H54 (cell line): ENCODE measurements at regions not wholly inside any gene's neighbourhood (a gene's known extent, or its start where the extent isn't known, plus 50 kb on each side); places are given as distances from the start of the nearest gene placed in this dataset.
"Not testable (repeated sequence)": the region's sequence is repeated elsewhere in the genome, so short reads cannot be mapped to it uniquely, and the experiment has no call there.

Experiments used
- DNase-seq: peaks from one replicate; pipeline ENCODE4 v3.0.0; 2011; ENCODE audit warnings: low spot score, mixed read lengths; ENCODE audit not compliant: insufficient read length
- FAIRE-seq: peaks from 3 replicates; lab custom pipeline; 2011; peaks lifted over from hg19 to GRCh38; lab: Jason Lieb, UNC
- POLR2A ChIP-seq: IDR thresholded peaks from 2 replicates; pipeline ENCODE4 v1.6.1; 2011; ENCODE audit warnings: low read depth, mild to moderate bottlenecking, low read length

DNA sequence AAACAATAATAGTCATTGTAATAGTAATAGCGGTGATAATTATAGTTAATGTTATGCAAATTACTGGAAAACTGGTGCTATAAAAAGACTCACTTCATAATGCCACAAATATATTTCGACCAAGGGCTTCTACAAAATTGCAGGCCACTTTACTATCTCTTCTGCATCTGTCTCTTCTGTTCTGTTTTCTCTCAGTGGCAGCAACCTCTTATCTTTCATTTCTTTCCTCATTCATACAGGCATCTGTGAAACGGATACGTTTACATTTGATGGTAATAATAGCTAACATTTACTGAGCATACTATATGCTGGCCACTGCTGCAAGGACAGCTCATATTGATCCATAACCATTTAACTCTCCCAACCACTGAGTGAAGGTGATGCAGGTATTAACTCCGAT, 537.4 kb upstream of the PFKP start:
- DNase-seq: no peak
- TF ChIP-seq POLR2A: no peak
- FAIRE-seq: no peak

DNA sequence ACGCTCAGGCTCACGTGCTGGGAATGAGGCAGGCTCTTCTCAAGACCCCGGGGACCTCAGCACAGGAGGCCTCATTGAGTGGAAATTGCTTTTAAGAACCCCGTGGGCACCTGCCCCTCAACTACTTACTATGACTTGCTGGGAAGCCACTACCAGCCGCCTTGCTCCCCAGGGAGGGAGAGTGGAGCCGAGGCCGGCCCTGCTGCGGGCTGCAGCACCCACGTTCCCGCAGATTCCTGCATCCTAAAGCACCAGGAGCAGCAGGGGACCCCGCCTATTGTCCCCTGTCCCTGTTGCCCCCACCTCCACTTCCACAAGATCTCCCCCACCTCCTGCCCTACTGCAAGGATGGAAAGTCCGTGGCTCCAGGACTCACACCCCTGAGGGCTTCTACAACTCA, 541.6 kb upstream of the PFKP start:
- TF ChIP-seq POLR2A: no peak
- FAIRE-seq (no peak), DNase-seq (no peak)

DNA sequence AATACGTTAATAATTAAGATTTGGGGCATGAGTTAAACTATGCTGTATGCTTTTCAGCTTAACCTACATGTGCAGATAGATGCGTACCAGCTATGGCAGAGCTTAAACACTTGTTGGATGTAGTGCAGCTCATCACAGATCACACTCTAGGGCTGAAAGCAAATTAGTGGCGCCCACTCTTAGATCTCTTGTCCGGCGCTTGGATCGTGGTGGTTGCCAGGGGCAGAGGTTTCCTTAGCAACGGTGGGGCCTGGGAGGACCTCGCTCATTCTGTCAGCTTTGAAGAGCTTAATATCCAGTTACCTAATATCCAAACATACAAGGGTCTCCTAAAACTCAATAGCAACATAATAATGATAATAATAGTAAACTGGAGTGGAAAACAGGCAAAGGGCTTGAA, 548.2 kb upstream of the PFKP start:
- DNase-seq (no peak), FAIRE-seq (no peak)
- no peak for TF ChIP-seq POLR2A

DNA sequence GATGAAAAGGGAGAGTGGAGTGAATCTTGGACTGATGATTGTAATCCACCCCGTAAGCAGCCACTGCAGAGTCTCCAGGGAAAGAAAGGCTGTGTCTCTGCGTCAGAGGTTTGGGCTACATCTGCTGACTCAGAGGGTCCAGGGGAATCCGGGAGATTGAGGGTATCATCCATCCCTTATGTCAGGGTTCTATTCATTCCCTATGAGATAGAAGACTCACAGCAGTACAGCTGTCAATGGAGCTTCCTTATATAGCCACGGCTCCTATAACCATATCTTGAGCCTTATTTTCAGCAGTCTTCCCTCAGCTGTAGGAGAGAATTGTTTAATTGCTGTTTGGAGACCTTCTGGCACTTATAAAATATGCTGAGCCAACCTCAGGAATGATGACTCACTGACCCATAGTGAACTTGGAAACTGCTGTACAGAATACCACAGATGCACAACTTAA, 558.2 kb upstream of the PFKP start:
- FAIRE-seq (no peak), DNase-seq (peak; percentile 2)
- no peak for TF ChIP-seq POLR2A

DNA sequence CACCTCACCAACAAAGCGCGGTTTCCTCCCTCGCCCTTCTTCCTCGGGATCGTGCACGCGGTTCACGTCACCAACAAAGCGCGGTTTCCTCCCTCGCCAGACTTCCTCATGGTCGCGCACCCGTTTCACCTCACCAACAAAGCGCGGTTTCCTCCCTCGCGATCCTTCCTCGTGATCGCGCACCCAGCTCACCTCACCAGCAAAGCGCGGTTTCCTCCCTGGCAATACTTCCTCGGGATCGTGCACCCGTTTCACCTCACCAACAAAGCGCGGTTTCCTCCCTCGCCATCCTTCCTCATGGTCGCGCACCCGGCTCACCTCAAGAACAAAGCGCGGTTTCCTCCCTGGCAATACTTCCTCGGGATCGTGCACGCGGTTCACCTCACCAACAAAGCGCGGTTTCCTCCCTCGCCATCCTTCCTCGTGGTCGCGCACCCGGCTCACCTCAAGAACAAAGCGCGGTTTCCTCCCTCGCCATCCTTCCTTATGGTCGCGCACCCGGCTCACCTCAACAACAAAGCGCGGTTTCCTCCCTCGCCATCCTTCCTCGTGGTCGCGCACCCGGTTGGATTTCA, 565.9 kb upstream of the PFKP start:
- not testable (repeated sequence) for FAIRE-seq, DNase-seq

DNA sequence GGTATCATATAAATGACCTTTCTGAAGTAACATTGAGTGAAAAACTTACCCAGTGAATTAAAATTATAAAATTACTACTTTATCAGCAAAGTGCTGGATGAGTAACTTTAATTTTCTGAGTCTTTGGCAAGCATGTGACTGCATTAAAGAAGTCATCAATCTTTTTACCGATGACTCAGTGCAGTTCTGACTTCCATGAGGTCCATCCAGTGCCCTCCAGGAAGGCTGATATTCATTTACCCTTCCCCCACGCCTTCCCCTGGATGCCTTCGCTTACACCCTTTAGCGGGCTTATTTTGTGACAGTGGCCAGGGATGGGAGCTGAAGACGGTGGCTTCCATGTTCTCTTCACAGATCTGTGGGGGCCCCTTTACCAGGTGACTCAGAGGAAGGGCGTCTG, 572.9 kb upstream of the PFKP start:
- TF ChIP-seq POLR2A: no peak
- DNase-seq: no peak
- FAIRE-seq: no peak

DNA sequence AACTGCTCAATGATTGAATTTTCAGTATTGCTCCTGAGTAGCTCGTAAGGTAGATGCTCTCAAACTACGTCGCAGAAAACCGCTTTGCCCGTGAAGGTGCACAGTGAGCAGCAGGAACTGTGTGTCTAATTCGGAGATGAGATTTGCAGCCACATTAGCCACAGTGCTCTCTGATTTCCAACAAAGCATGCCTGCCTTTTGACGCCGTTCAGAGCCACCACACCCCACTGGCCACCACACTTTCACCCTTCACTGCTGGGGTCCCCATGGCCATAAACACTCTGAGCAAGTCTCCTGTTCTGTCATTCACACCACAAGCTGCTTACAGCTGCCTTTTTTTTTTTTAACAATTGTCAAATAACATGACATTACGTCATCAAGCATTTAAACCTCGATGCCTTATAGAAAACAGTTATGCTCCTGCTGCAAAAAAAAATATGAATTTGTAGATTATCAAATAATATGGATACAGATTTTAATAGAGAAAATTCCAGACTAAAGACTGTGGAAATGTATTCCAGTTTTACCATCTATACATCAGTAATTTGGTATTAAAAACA, 578.8 kb upstream of the PFKP start:
- FAIRE-seq (no peak), DNase-seq (no peak)

DNA sequence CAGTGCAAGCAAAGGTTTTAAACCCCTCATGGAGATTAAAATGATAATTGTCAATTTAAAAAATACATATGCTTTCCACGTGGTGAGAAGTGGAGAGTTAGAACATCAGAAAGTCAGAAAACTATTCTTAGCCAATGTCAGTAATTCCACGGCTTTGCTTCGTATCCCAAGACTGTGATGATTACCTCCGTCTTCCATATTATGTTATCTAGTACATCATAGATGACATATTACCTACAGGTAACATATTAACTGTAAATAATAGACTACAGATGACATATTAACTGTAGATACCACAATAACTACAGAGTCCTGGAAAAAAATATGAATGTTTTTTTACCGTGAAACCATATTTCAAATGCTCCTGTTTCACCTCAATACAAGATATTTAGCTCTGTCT, 579.4 kb upstream of the PFKP start:
- TF ChIP-seq POLR2A: no peak
- DNase-seq (no peak), FAIRE-seq (no peak)

More for the DNA sequence above, 578.8 kb upstream of the PFKP start:
- TF ChIP-seq POLR2A: no peak

DNA sequence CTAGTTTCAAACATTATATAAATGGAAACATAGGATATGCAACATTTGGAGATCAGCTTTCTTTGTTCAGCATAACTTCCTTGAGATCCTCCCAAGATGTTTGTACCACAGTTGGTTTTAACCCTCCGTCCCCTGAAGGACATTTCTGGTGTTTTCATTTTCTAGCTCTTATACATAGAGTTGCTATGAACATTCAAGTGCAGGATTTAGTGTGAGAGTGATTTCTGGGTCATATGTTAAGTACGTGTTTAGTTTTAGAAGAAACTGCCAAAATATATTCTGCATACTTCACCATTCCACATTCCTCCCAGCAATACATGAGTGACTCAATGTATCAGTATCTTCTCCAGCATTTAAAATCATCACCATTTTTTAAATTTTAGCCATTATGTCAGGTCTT, 588.7 kb upstream of the PFKP start:
- no peak for FAIRE-seq
- no peak for DNase-seq
- no peak for TF ChIP-seq POLR2A

DNA sequence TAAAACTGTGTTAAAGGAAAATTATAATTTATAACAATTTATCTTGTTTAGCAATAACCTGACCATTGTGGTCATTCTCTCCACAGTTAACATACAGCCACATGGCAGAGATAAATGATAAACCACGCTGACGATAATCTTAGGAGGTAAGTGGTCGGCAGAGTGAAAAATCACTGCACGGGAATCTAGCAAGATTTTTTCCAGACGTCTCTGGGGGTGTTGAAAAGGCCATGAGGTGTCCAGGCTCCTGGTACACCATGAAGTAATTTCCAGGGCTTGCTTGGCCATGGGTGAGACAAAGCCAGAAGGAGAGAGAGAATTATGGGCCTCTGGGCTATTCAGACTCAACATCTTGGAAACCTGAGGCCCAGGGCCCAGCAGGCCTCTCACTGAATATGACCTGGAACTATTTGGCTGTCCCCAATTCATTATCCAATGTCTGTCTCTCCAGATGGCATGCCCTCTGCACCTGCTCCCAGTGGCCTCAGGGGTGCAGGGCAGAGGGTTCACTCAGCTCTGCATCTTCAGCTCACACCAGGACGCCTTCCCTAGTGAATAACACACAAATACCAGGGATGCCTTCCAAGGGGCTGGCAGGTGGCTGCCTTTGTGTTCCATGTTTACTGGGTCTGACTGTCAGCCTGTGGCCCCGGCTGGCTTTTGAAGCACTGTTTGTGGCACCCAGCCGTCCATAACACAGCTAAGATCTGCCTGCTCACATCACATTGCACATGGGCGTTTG, 590.4 kb upstream of the PFKP start:
- DNase-seq: no peak
- FAIRE-seq: no peak
- TF ChIP-seq POLR2A: no peak

DNA sequence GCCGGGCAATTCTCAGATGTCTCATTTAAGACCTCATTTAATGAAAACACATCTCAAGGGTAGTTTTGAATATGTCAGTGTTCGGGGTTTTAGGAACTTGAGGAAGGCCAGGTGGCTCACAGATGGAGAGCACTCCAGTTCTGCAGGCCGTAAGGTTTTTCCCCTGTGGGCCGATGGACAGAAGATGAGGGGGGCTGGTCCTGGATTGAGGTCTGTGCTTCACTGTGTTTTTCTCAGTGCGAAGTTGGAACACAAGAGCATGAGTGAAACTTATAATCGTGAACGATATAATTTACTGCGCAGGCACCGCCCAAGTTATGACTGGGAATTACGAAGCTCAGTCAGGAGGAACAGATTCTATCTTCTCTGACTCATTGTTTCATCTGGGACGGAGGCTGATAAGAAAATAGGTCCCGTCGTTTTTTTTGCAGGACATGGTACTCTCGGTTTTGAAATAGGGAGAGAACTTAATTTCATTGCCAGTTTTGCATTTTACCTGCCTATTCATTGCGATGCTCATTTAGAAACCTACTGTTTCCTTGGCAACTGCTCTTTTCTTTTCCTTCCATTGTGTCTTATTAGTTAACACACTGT, 591.0 kb upstream of the PFKP start:
- no peak for TF ChIP-seq POLR2A
- DNase-seq (no peak), FAIRE-seq (no peak)

DNA sequence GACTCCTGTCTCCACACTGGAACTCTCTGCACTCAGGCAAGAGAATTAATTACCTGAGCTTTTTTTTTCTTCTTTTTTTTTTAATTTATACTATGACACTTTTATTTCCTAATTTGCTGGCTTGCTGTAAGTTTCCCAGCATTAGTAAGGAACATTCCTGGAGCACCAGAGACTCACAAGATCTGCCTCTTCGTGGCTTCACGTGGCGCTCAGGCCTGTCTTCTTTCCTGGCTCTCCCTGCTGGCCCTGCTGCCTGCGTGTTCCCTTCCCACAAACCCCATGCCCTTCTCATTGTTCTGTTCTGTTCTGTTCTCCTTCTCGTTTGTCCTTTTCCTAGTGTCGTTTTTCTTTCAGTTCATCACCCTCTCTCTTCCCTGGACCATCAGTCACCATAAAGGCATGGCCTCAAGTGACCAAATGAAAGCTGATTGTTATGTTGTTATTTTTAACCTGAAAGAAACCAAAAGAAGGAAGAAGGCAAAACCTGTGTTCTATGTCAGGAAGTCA, 591.6 kb upstream of the PFKP start:
- FAIRE-seq (no peak), DNase-seq (no peak)
- TF ChIP-seq POLR2A: no peak

DNA sequence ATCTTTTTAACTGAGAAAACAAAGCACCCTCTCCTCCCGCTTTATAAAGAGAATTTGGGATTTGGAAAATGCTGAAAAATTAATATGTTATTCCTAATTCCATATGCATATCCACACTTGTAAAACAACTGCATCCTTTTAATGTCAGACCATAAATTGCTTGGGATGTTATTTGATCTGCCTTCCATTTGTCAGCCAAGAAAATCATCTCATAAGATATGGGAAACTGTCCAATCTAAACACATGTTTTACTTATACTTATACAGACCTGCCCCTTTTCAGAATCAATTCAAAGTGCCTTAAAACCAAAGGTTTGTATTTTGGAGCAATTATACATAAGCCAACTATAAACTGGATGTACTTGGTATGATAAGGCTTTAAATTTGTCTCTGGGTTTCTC, 595.5 kb upstream of the PFKP start:
- TF ChIP-seq POLR2A: no peak
- DNase-seq (no peak), FAIRE-seq (no peak)

DNA sequence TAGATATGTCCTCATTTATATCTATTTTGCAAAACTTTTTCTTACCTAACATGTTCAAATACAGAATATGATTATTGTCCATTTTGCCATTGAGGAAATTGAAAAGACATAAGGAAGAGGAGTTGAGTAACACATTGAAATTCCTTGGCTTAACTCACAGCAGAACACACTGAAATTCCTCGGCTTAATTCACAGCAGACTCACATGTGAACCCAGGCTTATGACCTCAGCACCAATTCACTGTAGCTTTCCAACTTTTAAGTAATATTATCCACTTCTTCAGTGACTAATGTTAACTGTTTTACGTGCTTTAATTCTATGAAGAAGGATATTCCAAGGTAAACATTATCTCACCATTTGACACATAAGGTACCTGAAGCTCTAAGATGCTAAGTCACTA, 597.5 kb upstream of the PFKP start:
- no peak for FAIRE-seq
- no peak for DNase-seq
- no peak for TF ChIP-seq POLR2A
